ENCODE measurements at regions not wholly inside any gene's neighbourhood (a gene's known extent, or its start where the extent isn't known, plus 50 kb on each side); places are given as distances from the start of the nearest gene placed in this dataset.

GRCh38 chr20:57829805-57830514, 120.1 kb upstream of the PMEPA1 start:
- no peak overlapping the region for H3K9ac ChIP-seq (ENCODE audit: control insufficient read depth, extremely low read depth, insufficient read depth, low read length)
- H3K4me3 ChIP-seq (ENCODE audit: control insufficient read depth in 2 of 3, extremely low read depth in 1 of 3, insufficient read depth in 2 of 3, low read depth in 1 of 3, low read length in 3 of 3) = no peak overlapping the region
- no peak overlapping the region for H2AFZ ChIP-seq (ENCODE audit: control insufficient read depth, low read length)
- H3K27ac ChIP-seq (ENCODE audit: control insufficient read depth, insufficient read depth, low read length) = no peak overlapping the region
- H3K4me2 ChIP-seq (ENCODE audit: control insufficient read depth, extremely low read depth, insufficient read depth, low read depth, low read length) = no peak overlapping the region
- no peak for DNase-seq (ENCODE audit: low read depth, low spot score)
- H3K27me3 ChIP-seq (ENCODE audit: control insufficient read depth, extremely low read depth, insufficient read depth, low read length) = peaks cover 58% of the 10 kb centered on the region
- H3K9me1 ChIP-seq (ENCODE audit: control insufficient read depth, extremely low read depth, insufficient read depth, low read length) = no peaks in the 10 kb centered on the region
- H4K20me1 ChIP-seq (ENCODE audit: control insufficient read depth, extremely low read depth, insufficient read depth, low read length) = peaks cover 3% of the 10 kb centered on the region
- TF ChIP-seq CTCF (optimal IDR thresholded peaks at IDR 0.05 in 1 of 3, IDR thresholded peaks at IDR 0.05 in 1 of 3, conservative IDR thresholded peaks at IDR 0.05 in 1 of 3; ENCODE audit: extremely low read depth in 1 of 3, insufficient read depth in 2 of 3, low read length in 3 of 3) = no peak
- TF ChIP-seq EZH2 (IDR thresholded peaks at IDR 0.05; ENCODE audit: low read length) = no peak
- H3K4me1 ChIP-seq (ENCODE audit: control insufficient read depth, extremely low read depth, insufficient read depth, low read length) = peaks cover 5% of the 10 kb centered on the region
- H3K79me2 ChIP-seq (ENCODE audit: control insufficient read depth, insufficient read depth, low read length) = no peaks in the 10 kb centered on the region
- H3K9me3 ChIP-seq (ENCODE audit: control insufficient read depth, low read depth, low read length) = no peaks in the 10 kb centered on the region
- H3K36me3 ChIP-seq (ENCODE audit: control insufficient read depth in 2 of 2, extremely low read depth in 1 of 2, insufficient read depth in 2 of 2, low read length in 2 of 2) = no peaks in the 10 kb centered on the region
- dilution Hi-C loops (cut with MboI; ENCODE audit: extremely low pct_ligation_motif_present, low sequenced_read_pairs) = no loop called here
- FAIRE-seq = no peak

- dilution Hi-C loops (cut with MboI; ENCODE audit: extremely low pct_ligation_motif_present, low sequenced_read_pairs) = no loop called here
- peaks cover 3% of the 10 kb centered on the region for H4K20me1 ChIP-seq (ENCODE audit: control insufficient read depth, extremely low read depth, insufficient read depth, low read length)
- H3K9me3 ChIP-seq (ENCODE audit: control insufficient read depth, low read depth, low read length) = no peaks in the 10 kb centered on the region
- H2AFZ ChIP-seq (ENCODE audit: control insufficient read depth, low read length) = no peak overlapping the region
- no peak overlapping the region for H3K4me3 ChIP-seq (ENCODE audit: control insufficient read depth in 2 of 3, extremely low read depth in 1 of 3, insufficient read depth in 2 of 3, low read depth in 1 of 3, low read length in 3 of 3)
- no peaks in the 10 kb centered on the region for H3K79me2 ChIP-seq (ENCODE audit: control insufficient read depth, insufficient read depth, low read length)
- no peaks in the 10 kb centered on the region for H3K9me1 ChIP-seq (ENCODE audit: control insufficient read depth, extremely low read depth, insufficient read depth, low read length)
- TF ChIP-seq EZH2 (IDR thresholded peaks at IDR 0.05; ENCODE audit: low read length) = no peak
- TF ChIP-seq CTCF (optimal IDR thresholded peaks at IDR 0.05 in 1 of 3, IDR thresholded peaks at IDR 0.05 in 1 of 3, conservative IDR thresholded peaks at IDR 0.05 in 1 of 3; ENCODE audit: extremely low read depth in 1 of 3, insufficient read depth in 2 of 3, low read length in 3 of 3) = no peak
- H3K36me3 ChIP-seq (ENCODE audit: control insufficient read depth in 2 of 2, extremely low read depth in 1 of 2, insufficient read depth in 2 of 2, low read length in 2 of 2) = no peaks in the 10 kb centered on the region
- peaks cover 5% of the 10 kb centered on the region for H3K4me1 ChIP-seq (ENCODE audit: control insufficient read depth, extremely low read depth, insufficient read depth, low read length)
- no peak for FAIRE-seq
- H3K27ac ChIP-seq (ENCODE audit: control insufficient read depth, insufficient read depth, low read length) = no peak overlapping the region
- H3K9ac ChIP-seq (ENCODE audit: control insufficient read depth, extremely low read depth, insufficient read depth, low read length) = no peak overlapping the region
- no peak overlapping the region for H3K4me2 ChIP-seq (ENCODE audit: control insufficient read depth, extremely low read depth, insufficient read depth, low read depth, low read length)
- peaks cover 53% of the 10 kb centered on the region for H3K27me3 ChIP-seq (ENCODE audit: control insufficient read depth, extremely low read depth, insufficient read depth, low read length)
- DNase-seq (ENCODE audit: low read depth, low spot score) = no peak
Observed at GRCh38 chr20:57829336-57829735, 119.5 kb upstream of the PMEPA1 start.
